HG02943 (cell line): ENCODE measurements at regions not wholly inside any gene's neighbourhood (a gene's known extent, or its start where the extent isn't known, plus 50 kb on each side); places are given as distances from the start of the nearest gene placed in this dataset.

Experiments used
- ATAC-seq: cut with Tn5 transposase; IDR thresholded peaks from one replicate; pipeline ENCODE4 v1.9.1; 2021; ENCODE audit warnings: mild to moderate bottlenecking, low read depth, moderate library complexity; ENCODE audit not compliant: unreplicated experiment

- peak; percentile 37 for ATAC-seq
Observed at GRCh38 chr17:81345228-81346089, 49.8 kb upstream of the BAHCC1 start.
